ENCODE measurements at regions not wholly inside any gene's neighbourhood (a gene's known extent, or its start where the extent isn't known, plus 50 kb on each side); places are given as distances from the start of the nearest gene placed in this dataset.

DNA sequence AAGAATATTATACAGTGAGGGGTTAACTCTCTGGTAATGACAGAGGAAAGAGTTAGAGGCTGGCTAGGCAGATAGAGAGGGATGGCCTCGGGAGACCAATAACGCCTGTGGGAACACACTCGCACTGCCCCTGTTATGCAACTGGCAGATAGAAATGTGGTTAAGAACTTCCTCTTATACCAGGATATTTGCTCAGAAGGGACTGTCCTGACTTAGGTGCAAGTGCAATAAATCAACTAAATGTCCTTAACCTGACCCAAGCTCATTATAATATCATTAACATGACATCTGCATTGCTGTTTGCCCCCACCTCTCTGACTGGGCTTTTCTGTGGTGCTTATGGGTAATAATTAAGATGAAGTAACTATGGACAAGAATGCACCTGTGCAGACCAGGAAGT, 1518.0 kb downstream of the NCAM2 start:
- Mint-ChIP-seq H3K27ac (ENCODE audit: unreplicated experiment) (no peak overlapping the region), H3K9me3 (ENCODE audit: unreplicated experiment) (no peaks in the 10 kb centered on the region), H3K4me3 (ENCODE audit: unreplicated experiment) (no peak overlapping the region), H3K27me3 (ENCODE audit: insufficient read depth, unreplicated experiment) (no peaks in the 10 kb centered on the region), H3K4me1 (ENCODE audit: low read depth, unreplicated experiment) (no peaks in the 10 kb centered on the region), H3K36me3 (ENCODE audit: insufficient read depth, unreplicated experiment) (no peaks in the 10 kb centered on the region)
- no peak for DNase-seq
- Histone ChIP-seq H3K4me1 (no peaks in the 10 kb centered on the region), H3K4me3 (ENCODE audit: low read depth, low read length) (no peak overlapping the region), H3K27me3 (replicated peaks; ENCODE audit: control insufficient read depth, insufficient read depth, low read length) (no peaks in the 10 kb centered on the region), H3K36me3 (ENCODE audit: control insufficient read depth, insufficient read depth, low read length) (no peaks in the 10 kb centered on the region), H3K9me3 (peaks cover 4% of the 10 kb centered on the region; the same call in 1 of the 2 replicates)
- TF ChIP-seq, protein P1, sequence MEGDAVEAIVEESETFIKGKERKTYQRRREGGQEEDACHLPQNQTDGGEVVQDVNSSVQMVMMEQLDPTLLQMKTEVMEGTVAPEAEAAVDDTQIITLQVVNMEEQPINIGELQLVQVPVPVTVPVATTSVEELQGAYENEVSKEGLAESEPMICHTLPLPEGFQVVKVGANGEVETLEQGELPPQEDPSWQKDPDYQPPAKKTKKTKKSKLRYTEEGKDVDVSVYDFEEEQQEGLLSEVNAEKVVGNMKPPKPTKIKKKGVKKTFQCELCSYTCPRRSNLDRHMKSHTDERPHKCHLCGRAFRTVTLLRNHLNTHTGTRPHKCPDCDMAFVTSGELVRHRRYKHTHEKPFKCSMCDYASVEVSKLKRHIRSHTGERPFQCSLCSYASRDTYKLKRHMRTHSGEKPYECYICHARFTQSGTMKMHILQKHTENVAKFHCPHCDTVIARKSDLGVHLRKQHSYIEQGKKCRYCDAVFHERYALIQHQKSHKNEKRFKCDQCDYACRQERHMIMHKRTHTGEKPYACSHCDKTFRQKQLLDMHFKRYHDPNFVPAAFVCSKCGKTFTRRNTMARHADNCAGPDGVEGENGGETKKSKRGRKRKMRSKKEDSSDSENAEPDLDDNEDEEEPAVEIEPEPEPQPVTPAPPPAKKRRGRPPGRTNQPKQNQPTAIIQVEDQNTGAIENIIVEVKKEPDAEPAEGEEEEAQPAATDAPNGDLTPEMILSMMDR (IDR thresholded peaks at IDR 0.05; ENCODE audit: insufficient read depth in 1 of 2, low read depth in 1 of 2, low read length in 1 of 2, severe bottlenecking in 1 of 2, unreplicated experiment in 1 of 2), result no peak
- CTCF ChIA-PET, result no interaction called here
- intact Hi-C loops (cut with micrococcal nuclease; ENCODE audit: unreplicated experiment), result no loop called here
- BruUV-seq (replicated peaks), result no TSS peak
- POLR2A ChIA-PET, result no interaction called here

DNA sequence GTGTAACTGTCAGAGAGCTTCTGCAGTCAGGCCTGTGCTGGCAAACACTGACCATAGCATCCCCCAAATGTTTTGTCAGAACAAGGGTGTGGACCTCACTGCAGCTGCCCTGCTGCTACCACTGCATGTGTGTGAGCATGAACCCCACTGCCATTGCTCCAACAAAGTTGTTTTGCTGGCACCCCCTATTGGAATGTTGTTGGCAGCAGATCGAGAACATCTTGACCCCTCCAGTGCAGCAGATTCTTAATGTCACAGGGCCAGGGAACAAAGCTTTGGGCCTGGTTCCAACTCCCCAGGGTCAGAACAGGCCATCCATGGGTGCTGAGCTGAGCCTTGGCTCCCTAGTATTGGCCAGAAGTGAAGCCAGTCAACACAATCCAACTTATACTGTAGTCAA, 1537.4 kb downstream of the NCAM2 start:
- TF ChIP-seq, protein P1 (IDR thresholded peaks at IDR 0.05; ENCODE audit: insufficient read depth in 1 of 2, low read depth in 1 of 2, low read length in 1 of 2, severe bottlenecking in 1 of 2, unreplicated experiment in 1 of 2), result no peak
- ChIA-PET POLR2A (no interaction called here), CTCF (no interaction called here)
- no peak for DNase-seq
- Mint-ChIP-seq H3K27me3 (ENCODE audit: insufficient read depth, unreplicated experiment) (no peaks in the 10 kb centered on the region), H3K4me1 (ENCODE audit: low read depth, unreplicated experiment) (no peaks in the 10 kb centered on the region), H3K4me3 (ENCODE audit: unreplicated experiment) (no peak overlapping the region), H3K36me3 (ENCODE audit: insufficient read depth, unreplicated experiment) (no peaks in the 10 kb centered on the region), H3K27ac (ENCODE audit: unreplicated experiment) (no peak overlapping the region), H3K9me3 (ENCODE audit: unreplicated experiment) (peaks cover 59% of the 10 kb centered on the region)
- BruUV-seq (replicated peaks), result no TSS peak
- Histone ChIP-seq H3K27me3 (replicated peaks; ENCODE audit: control insufficient read depth, insufficient read depth, low read length) (no peaks in the 10 kb centered on the region), H3K9me3 (peaks cover 19% of the 10 kb centered on the region), H3K4me1 (no peaks in the 10 kb centered on the region; the same call in 1 of the 2 replicates), H3K4me3 (ENCODE audit: low read depth, low read length) (no peak overlapping the region), H3K36me3 (ENCODE audit: control insufficient read depth, insufficient read depth, low read length) (no peaks in the 10 kb centered on the region)
- intact Hi-C loops (cut with micrococcal nuclease; ENCODE audit: unreplicated experiment), result no loop called here

DNA sequence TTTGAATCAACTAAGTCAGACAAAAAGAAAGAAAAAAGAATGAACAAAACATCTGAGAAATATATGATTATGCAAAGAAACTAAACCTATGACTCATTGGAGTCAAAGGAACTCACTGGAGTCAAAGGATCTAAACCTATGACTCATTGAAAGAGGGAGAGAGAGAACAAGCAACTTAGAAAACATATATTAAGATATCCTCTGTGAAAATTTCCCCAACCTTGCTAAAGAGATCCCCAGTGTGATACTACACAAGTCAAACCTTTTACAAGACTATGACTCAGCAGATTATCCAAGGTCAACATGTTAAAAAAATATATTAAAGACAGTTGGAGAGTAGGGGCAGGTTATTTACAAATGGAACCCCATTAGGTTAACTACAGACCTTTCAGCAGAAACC, 1538.3 kb downstream of the NCAM2 start:
- no peaks in the 10 kb centered on the region; the same call in 1 of the 2 replicates for H3K4me1 ChIP-seq
- TF ChIP-seq, protein P1 (IDR thresholded peaks at IDR 0.05; ENCODE audit: insufficient read depth in 1 of 2, low read depth in 1 of 2, low read length in 1 of 2, severe bottlenecking in 1 of 2, unreplicated experiment in 1 of 2), result no peak
- BruUV-seq (replicated peaks), result no TSS peak
- peaks cover 19% of the 10 kb centered on the region for H3K9me3 ChIP-seq
- no peak overlapping the region for H3K4me3 ChIP-seq (ENCODE audit: low read depth, low read length)
- no peak overlapping the region for H3K4me3 Mint-ChIP-seq (ENCODE audit: unreplicated experiment)
- no peaks in the 10 kb centered on the region for H3K27me3 Mint-ChIP-seq (ENCODE audit: insufficient read depth, unreplicated experiment)
- no peaks in the 10 kb centered on the region for H3K36me3 Mint-ChIP-seq (ENCODE audit: insufficient read depth, unreplicated experiment)
- no peak for DNase-seq
- H3K27me3 ChIP-seq (replicated peaks; ENCODE audit: control insufficient read depth, insufficient read depth, low read length), result no peaks in the 10 kb centered on the region
- ChIA-PET POLR2A (no interaction called here), CTCF (no interaction called here)
- intact Hi-C loops (cut with micrococcal nuclease; ENCODE audit: unreplicated experiment), result no loop called here
- no peak overlapping the region for H3K27ac Mint-ChIP-seq (ENCODE audit: unreplicated experiment)
- H3K36me3 ChIP-seq (ENCODE audit: control insufficient read depth, insufficient read depth, low read length), result no peaks in the 10 kb centered on the region
- H3K9me3 Mint-ChIP-seq (ENCODE audit: unreplicated experiment), result peaks cover 63% of the 10 kb centered on the region
- H3K4me1 Mint-ChIP-seq (ENCODE audit: low read depth, unreplicated experiment), result no peaks in the 10 kb centered on the region

Data from Caco-2 (cell line).